ENCODE measurements at regions not wholly inside any gene's neighbourhood (a gene's known extent, or its start where the extent isn't known, plus 50 kb on each side); places are given as distances from the start of the nearest gene placed in this dataset.

- no peak for DNase-seq (ENCODE audit: low read depth)
- no peak for TF ChIP-seq CTCF (conservative IDR thresholded peaks at IDR 0.05; ENCODE audit: low read length)
- H3K4me3 ChIP-seq (ENCODE audit: low read length), result no peak overlapping the region
Measured at GRCh38 chr7:49624611-49625010, 148.8 kb upstream of the VWC2 start.

- TF ChIP-seq CTCF (conservative IDR thresholded peaks at IDR 0.05; ENCODE audit: low read length), result no peak
- no peak overlapping the region for H3K4me3 ChIP-seq (ENCODE audit: low read length)
- no peak for DNase-seq (ENCODE audit: low read depth)
Measured at GRCh38 chr7:49630513-49630912, 142.9 kb upstream of the VWC2 start.

GRCh38 chr7:49631071-49631815 is 142.2 kb upstream of the VWC2 start:
- no peak overlapping the region for H3K4me3 ChIP-seq (ENCODE audit: low read length)
- TF ChIP-seq CTCF (conservative IDR thresholded peaks at IDR 0.05; ENCODE audit: low read length), result no peak
- no peak for DNase-seq (ENCODE audit: low read depth)

GRCh38 chr7:49631960-49632359 is 141.5 kb upstream of the VWC2 start:
- DNase-seq (ENCODE audit: low read depth), result no peak
- no peak for TF ChIP-seq CTCF (conservative IDR thresholded peaks at IDR 0.05; ENCODE audit: low read length)
- no peak overlapping the region for H3K4me3 ChIP-seq (ENCODE audit: low read length)

- no peak for DNase-seq (ENCODE audit: low read depth)
- no peak for TF ChIP-seq CTCF (conservative IDR thresholded peaks at IDR 0.05; ENCODE audit: low read length)
- H3K4me3 ChIP-seq (ENCODE audit: low read length), result no peak overlapping the region
Measured at GRCh38 chr7:49635800-49636199, 137.6 kb upstream of the VWC2 start.

- TF ChIP-seq CTCF (conservative IDR thresholded peaks at IDR 0.05; ENCODE audit: low read length), result no peak
- no peak for DNase-seq (ENCODE audit: low read depth)
- no peak overlapping the region for H3K4me3 ChIP-seq (ENCODE audit: low read length)
Measured at GRCh38 chr7:49636400-49636799, 137.0 kb upstream of the VWC2 start.

GRCh38 chr7:49638166-49638565 is 135.3 kb upstream of the VWC2 start:
- TF ChIP-seq CTCF (conservative IDR thresholded peaks at IDR 0.05; ENCODE audit: low read length), result no peak
- no peak for DNase-seq (ENCODE audit: low read depth)
- no peak overlapping the region for H3K4me3 ChIP-seq (ENCODE audit: low read length)

All from AG10803 (cell line).